K562 (cell line): ENCODE measurements at regions not wholly inside any gene's neighbourhood (a gene's known extent, or its start where the extent isn't known, plus 50 kb on each side); places are given as distances from the start of the nearest gene placed in this dataset.

ENCODE experiments used
- ATAC-seq: fragments of 200-7000 bp; cut with Tn5 transposase; 3 replicates; pipeline ENCODE4 v1.9.1; 2020; ENCODE audit warnings: moderate library complexity
- BruUV-seq: library from RNA; stranded (reverse); fragments of 400-500 nt; replicated peaks from 2 replicates; lab custom pipeline; 2021; lab: Mats Ljungman, UMichigan
- CTCF ChIA-PET: fragments of 300-600 bp; formaldehyde crosslinking; extraction: SDS; loops from one replicate; lab custom pipeline; 2021; ENCODE audit warnings: low intra/inter-chr PET ratio; lab: Yijun Ruan, JAX
- POLR2A ChIA-PET: fragments of 300-600, 350-650 bp; sonication (Branson Sonifier 250); formaldehyde crosslinking; extraction: SDS; loops from one replicate; lab custom pipeline; 2021; ENCODE audit warnings: antibody characterized with exemption, inconsistent platforms; lab: Yijun Ruan, JAX
- DNase-seq, 4 experiments: peaks; one replicate each; pipeline versions ENCODE4 v3.0.0 to v3.0.0-alpha.2; 2011 to 2018; ENCODE audit warnings: low spot score in 3 of 4, mixed read lengths in 3 of 4; ENCODE audit errors: extremely low read depth in 1 of 4
- FAIRE-seq: peaks from 2 replicates; lab custom pipeline; 2011; peaks lifted over from hg19 to GRCh38; lab: Jason Lieb, UNC
- H2AFZ ChIP-seq: 2 replicates; pipeline ENCODE4 v1.6.0; 2011; ENCODE audit warnings: low read depth, low read length, control low read depth, inconsistent platforms
- H3K27ac ChIP-seq: fragments of 200-600 bp; 3 replicates; pipeline ENCODE4 v1.8.0; 2011; ENCODE audit warnings: low read depth, mild to moderate bottlenecking, control low read depth, inconsistent platforms, low read length, moderate library complexity, mixed read lengths; ENCODE audit errors: extremely low read depth
- H3K27me3 ChIP-seq, 2 experiments: fragments of 300-600 bp in 1 of 2; 2 replicates in 1 of 2; 3 replicates in 1 of 2; pipeline versions ENCODE4 v1.6.0 to v1.8.0; 2011; ENCODE audit warnings: inconsistent platforms in 2 of 2, low read length in 2 of 2, mild to moderate bottlenecking in 1 of 2, mixed read lengths in 1 of 2, moderate library complexity in 1 of 2; ENCODE audit not compliant: control insufficient read depth in 2 of 2, insufficient read depth in 2 of 2
- H3K36me3 ChIP-seq: fragments of 300-600 bp; 3 replicates; pipeline ENCODE4 v1.8.0; 2011; ENCODE audit warnings: mild to moderate bottlenecking, low read length, inconsistent platforms; ENCODE audit not compliant: control insufficient read depth, insufficient read depth
- H3K4me1 ChIP-seq, 2 experiments: fragments of 200-600 bp in 1 of 2; replicated peaks in 1 of 2; 2 replicates in 1 of 2; 3 replicates in 1 of 2; pipeline versions ENCODE4 v1.5.1 to v1.8.0; 2011; ENCODE audit warnings: inconsistent platforms in 2 of 2, low read length in 2 of 2, mild to moderate bottlenecking in 1 of 2, mixed read lengths in 1 of 2, moderate library complexity in 1 of 2; ENCODE audit not compliant: control insufficient read depth in 2 of 2, insufficient read depth in 2 of 2
- H3K4me2 ChIP-seq: 2 replicates; pipeline ENCODE4 v1.6.1; 2011; ENCODE audit warnings: low read length, control low read depth, inconsistent platforms, mixed read lengths; ENCODE audit not compliant: insufficient read depth
- H3K4me3 ChIP-seq: fragments of 200-600 bp; sonication (generic), shearing (Covaris generic); 2 replicates; pipeline ENCODE4 v1.5.1; 2016; ENCODE audit warnings: control low read depth, inconsistent platforms
- H3K79me2 ChIP-seq: fragments of 200-600 bp; 3 replicates; pipeline ENCODE4 v1.8.0; 2011; ENCODE audit warnings: low read length, inconsistent platforms; ENCODE audit not compliant: control insufficient read depth, insufficient read depth
- H3K9ac ChIP-seq, 2 experiments: 2 replicates each; pipeline versions ENCODE4 v1.6.0 to v1.6.1; 2011; ENCODE audit warnings: low read depth in 2 of 2, low read length in 2 of 2, control low read depth in 1 of 2, inconsistent platforms in 1 of 2, mild to moderate bottlenecking in 1 of 2, mixed read lengths in 1 of 2; ENCODE audit not compliant: insufficient read depth in 1 of 2
- H3K9me1 ChIP-seq: one replicate; pipeline ENCODE4 v1.6.0; 2011; ENCODE audit warnings: inconsistent platforms, mild to moderate bottlenecking, low read length, moderate library complexity; ENCODE audit not compliant: control insufficient read depth, insufficient read depth
- H3K9me3 ChIP-seq: replicated peaks from 2 replicates; pipeline ENCODE4 v1.5.1; 2011; ENCODE audit warnings: low read depth, low read length, inconsistent platforms; ENCODE audit not compliant: control insufficient read depth, insufficient read depth
- H4K20me1 ChIP-seq: replicated peaks from 2 replicates; pipeline ENCODE4 v1.6.1; 2011; ENCODE audit warnings: low read length, inconsistent platforms, mixed read lengths; ENCODE audit not compliant: control insufficient read depth, insufficient read depth
- BCOR ChIP-seq: fragments of 450-650 bp; IDR thresholded peaks from 2 replicates; pipeline ENCODE4 v1.6.1; 2016
- CTCF ChIP-seq, 3 experiments: IDR thresholded peaks in 2 of 3; conservative IDR thresholded peaks in 1 of 3; 2 replicates each; pipeline ENCODE4 v1.5.1; 2011 to 2012; ENCODE audit warnings: low read length in 3 of 3, mild to moderate bottlenecking in 3 of 3, control low read depth in 2 of 3, improper control_type of control experiment in 1 of 3, inconsistent platforms in 1 of 3, low read depth in 1 of 3, mixed read lengths in 1 of 3, moderate library complexity in 1 of 3; ENCODE audit not compliant: insufficient read depth in 2 of 3
- KDM1A ChIP-seq, 2 experiments: fragments of 450-650 bp; IDR thresholded peaks; 2 replicates each; pipeline ENCODE4 v1.6.1; 2016; ENCODE audit warnings: mild to moderate bottlenecking in 2 of 2
- PTBP1 ChIP-seq: fragments of 200-400 bp; formaldehyde crosslinking; IDR thresholded peaks from 2 replicates; pipeline ENCODE4 v1.6.1; 2017; ENCODE audit warnings: low read depth, low read length
- RBM25 ChIP-seq: fragments of 200-400 bp; formaldehyde crosslinking; IDR thresholded peaks from 2 replicates; pipeline ENCODE4 v1.6.1; 2018; ENCODE audit warnings: low read length, low read depth, moderate library complexity; ENCODE audit not compliant: severe bottlenecking
- ZNF561 ChIP-seq: fragments of 450-650 bp; formaldehyde crosslinking; conservative IDR thresholded peaks from 2 replicates; pipeline ENCODE4 v1.4.0; 2020; ENCODE audit warnings: mild to moderate bottlenecking, moderate library complexity
- WGBS: fragments of 100-300 bp; shearing (Covaris generic); methylation state at CpG from one replicate; pipeline ENCODE4 v1.1.6; 2016; ENCODE audit warnings: low coverage, mixed read lengths; ENCODE audit not compliant: insufficient coverage; ENCODE audit errors: missing lambda C conversion rate; 5-methylcytosine and 5-hydroxymethylcytosine counted together
- in situ Hi-C: fragments of 300-500 bp; cut with MboI; formaldehyde crosslinking; loops from 4 replicates; pipeline ENCODE4 v1.15.0; 2018; ENCODE audit warnings: inconsistent platforms, mixed read lengths
- intact Hi-C: fragments of 100-400 bp; cut with micrococcal nuclease; formaldehyde crosslinking; loops from 2 replicates; pipeline ENCODE4 v1.14.2; 2022

- H3K4me2 ChIP-seq = no peak overlapping the region
- H3K36me3 ChIP-seq = no peaks in the 10 kb centered on the region
- no peaks in the 10 kb centered on the region; the same call in 1 of the 2 replicates for H4K20me1 ChIP-seq
- H3K27ac ChIP-seq = no peak overlapping the region
- TF ChIP-seq RBM25 (peak; percentile 93), BCOR (peak; percentile 51; the same call in 1 of the 2 replicates), PTBP1 (no peak), KDM1A (IDR thresholded peaks at IDR 0.05) (peak in 1 of 2 experiments; percentile 20; a peak in 1 of 4 replicates), ZNF561 (CRISPR knock-in tag) (no peak)
- ChIA-PET CTCF (no interaction called here), POLR2A (interaction anchor here (0.6 to 0.8 kb wide), 3 partner anchors 9 to 466 kb away, joined by 3 read pairs; no protein-coding TSS in a partner anchor)
- no peak for FAIRE-seq
- H3K9me1 ChIP-seq = no peaks in the 10 kb centered on the region
- WGBS = 2% methylated on average over 6 of the region's 6 CpGs
- no peak for ATAC-seq
- no peak overlapping the region for H2AFZ ChIP-seq
- H3K4me1 ChIP-seq = peaks cover 0 to 4% of the 10 kb centered on the region in 2 experiments; a peak in 2 of 5 replicates
- no peaks in the 10 kb centered on the region for H3K79me2 ChIP-seq
- no peaks in the 10 kb centered on the region for H3K9me3 ChIP-seq
- H3K27me3 ChIP-seq = peaks cover 4 to 21% of the 10 kb centered on the region in 2 experiments; a peak in 4 of 5 replicates
- H3K4me3 ChIP-seq = no peak overlapping the region
- DNase-seq = no peak
- no peak overlapping the region for H3K9ac ChIP-seq
- intact Hi-C loops (no loop called here), in situ Hi-C loops (no loop called here)
- BruUV-seq = no TSS peak
Measured at GRCh38 chr20:57012691-57013090, 253.8 kb downstream of the BMP7 start.

GRCh38 chr20:57013217-57013616, 253.2 kb downstream of the BMP7 start:
- H3K4me3 ChIP-seq = no peak overlapping the region
- H3K79me2 ChIP-seq = no peaks in the 10 kb centered on the region
- no peak overlapping the region for H2AFZ ChIP-seq
- H3K27me3 ChIP-seq = peaks cover 7 to 23% of the 10 kb centered on the region in 2 experiments; a peak in 4 of 5 replicates
- no peak overlapping the region for H3K4me2 ChIP-seq
- no peak overlapping the region for H3K27ac ChIP-seq
- H4K20me1 ChIP-seq = no peaks in the 10 kb centered on the region; the same call in 1 of the 2 replicates
- H3K36me3 ChIP-seq = no peaks in the 10 kb centered on the region
- TF ChIP-seq CTCF (IDR thresholded peaks at IDR 0.05 in 2 of 3, conservative IDR thresholded peaks at IDR 0.05 in 1 of 3; ENCODE audit: insufficient read depth in 2 of 3, low read depth in 1 of 3, low read length in 3 of 3) = no peak
- in situ Hi-C loops = no loop called here
- ChIA-PET POLR2A (interaction anchor here (0.6 to 0.8 kb wide), 2 partner anchors 9 to 15 kb away, joined by 3 read pairs; no protein-coding TSS in a partner anchor), CTCF (no interaction called here)
- ATAC-seq (no peak), DNase-seq (no peak), FAIRE-seq (no peak)
- 0% methylated on average over 1 of the region's 1 CpG for WGBS
- intact Hi-C loops = no loop called here
- no peak overlapping the region for H3K9ac ChIP-seq
- H3K4me1 ChIP-seq = peaks cover 0 to 4% of the 10 kb centered on the region in 2 experiments; a peak in 2 of 5 replicates
- no peaks in the 10 kb centered on the region for H3K9me3 ChIP-seq
- H3K9me1 ChIP-seq = no peaks in the 10 kb centered on the region
- BruUV-seq = no TSS peak
